ENCODE measurements at regions not wholly inside any gene's neighbourhood (a gene's known extent, or its start where the extent isn't known, plus 50 kb on each side); places are given as distances from the start of the nearest gene placed in this dataset.
"Not testable (repeated sequence)": the region's sequence is repeated elsewhere in the genome, so short reads cannot be mapped to it uniquely, and the experiment has no call there.

DNA sequence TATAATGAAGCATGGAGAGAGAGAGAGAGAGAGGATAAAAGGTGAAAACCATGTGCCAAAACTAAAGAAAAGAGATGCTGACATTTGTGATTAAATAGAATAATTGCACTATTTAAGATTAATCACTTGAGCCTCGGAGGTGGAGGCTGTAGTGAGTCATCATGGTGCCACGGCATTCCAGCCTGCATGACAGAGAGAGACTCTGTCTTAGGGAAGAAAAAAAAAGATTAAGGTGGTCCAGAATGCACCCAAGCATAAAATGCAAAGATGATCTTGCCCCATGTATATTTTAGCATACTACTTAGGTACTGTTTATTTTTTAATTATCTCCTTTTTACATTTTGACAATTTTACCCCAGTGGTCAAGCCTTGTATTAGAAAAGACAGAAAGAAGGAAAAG is 742.5 kb downstream of the SPATA31A1 start:
- peak; percentile 56 for DNase-seq

DNA sequence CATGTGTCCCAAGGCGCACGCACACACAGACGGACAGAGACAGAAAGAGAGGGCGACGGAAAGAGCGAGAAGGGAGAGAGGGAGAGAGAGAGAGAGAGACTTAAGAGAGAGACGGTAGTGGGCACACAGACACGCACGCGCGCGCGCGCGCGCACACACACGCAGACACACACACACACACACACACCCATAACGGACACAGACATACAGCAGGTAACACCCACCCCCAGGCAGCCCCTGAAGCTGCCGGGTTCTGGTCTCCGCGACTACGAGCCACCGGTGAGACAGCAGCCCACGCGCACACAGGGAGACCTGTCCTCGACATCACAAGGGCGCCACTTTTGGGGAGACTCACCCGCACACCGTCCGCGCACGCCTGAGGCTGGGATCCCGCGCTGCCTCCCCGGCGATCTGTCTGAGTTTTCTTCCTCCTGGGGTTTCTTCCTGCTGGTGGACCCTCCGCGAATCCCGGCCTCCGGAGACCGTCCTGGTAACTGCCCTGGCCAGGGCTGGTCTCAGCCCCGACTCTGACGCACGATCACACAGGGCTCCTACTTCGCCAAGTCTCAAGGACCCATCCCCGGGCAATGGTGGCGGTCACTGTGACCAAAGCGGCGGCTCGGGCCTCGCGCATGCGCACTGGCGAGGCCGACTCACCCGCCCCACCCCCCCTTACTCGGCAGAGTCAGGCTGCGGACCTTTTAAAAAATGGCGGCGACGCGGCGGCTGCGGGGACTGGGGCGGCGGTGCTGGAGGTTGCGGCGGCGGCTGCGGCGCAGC is 750.7 kb downstream of the SPATA31A1 start:
- DNase-seq: peak; percentile 11

DNA sequence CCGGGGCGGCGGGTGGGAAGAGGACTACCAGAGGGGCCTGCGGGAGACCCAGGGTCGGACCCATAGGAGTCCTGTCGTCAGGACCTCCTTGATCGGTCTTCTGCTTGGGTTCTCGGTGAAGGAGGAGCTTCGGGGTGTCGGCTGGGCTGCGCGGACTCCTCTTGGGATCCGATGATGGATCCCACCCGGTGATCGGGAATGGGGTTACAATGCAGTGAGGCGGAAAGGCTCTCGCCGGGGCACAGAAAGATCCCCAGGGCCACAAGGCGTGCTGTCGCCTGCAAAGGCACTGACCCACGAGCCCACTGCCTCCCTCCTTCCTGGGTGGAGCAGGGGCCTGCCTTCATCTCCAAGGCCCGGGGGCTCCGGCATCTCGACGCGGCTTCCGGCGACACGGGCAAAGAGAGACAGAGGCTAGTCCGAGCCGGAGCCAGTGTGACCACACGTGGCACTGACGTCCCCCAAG is 751.3 kb downstream of the SPATA31A1 start:
- not testable (repeated sequence) for DNase-seq

DNA sequence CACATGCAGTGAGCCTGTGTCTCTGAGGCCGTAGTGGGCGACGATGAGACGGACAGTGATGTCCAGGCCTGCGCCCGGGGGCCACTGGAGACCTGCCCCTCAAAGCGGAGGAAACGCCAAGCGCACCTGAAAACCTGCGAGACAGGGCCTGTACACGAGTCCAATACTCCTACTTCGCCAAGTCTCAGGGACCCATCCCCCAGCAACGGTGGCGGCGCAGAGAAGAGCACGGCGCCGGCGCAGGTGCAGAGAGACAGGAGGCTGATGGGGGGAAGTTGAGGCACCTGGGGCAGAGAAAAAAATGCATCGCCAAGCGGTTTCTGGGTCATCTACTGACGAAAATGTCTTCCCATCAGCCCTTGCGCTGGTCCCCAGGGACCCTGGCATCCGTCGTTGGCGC is 751.8 kb downstream of the SPATA31A1 start:
- not testable (repeated sequence) for DNase-seq

DNA sequence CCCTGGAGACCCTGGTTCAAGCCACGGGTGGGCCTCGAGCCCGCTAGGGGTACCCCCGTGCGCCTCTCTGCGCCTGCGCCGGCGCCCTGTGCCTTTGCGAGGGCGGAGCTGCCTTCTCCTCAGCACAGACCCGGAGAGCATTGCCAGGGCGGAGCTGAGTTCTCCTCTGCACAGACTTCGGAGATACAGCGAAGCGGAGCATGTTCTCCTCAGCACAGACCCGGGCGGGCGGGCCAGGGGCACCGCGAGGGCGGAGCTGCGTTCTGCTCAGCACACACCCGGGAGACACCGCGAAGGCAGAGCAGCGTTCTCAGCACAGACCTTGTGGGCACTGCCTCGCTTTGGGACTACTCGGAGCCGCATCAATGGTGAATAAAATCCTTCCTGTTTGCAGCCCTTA is 753.0 kb downstream of the SPATA31A1 start:
- not testable (repeated sequence) for DNase-seq

DNA sequence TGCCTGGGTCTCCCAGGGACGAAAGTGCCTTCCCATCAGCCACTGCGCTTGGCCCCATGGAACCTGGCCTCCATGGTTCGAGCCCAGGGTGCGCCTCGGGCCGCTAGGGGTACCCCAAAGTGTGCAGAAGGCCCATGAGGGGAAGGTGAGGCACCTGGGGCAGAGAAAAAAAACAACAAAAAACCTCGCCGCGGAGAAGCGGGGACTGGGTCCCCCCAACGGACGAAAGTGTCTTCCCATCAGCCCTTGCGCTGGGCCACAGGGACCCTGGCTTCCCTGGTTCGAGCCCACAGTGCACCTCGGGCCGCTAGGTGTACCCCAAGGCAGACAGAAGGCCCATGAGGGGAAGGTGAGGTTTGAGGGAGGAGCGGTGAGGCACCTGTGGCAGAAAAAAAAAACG is 755.3 kb downstream of the SPATA31A1 start:
- not testable (repeated sequence) for DNase-seq

DNA sequence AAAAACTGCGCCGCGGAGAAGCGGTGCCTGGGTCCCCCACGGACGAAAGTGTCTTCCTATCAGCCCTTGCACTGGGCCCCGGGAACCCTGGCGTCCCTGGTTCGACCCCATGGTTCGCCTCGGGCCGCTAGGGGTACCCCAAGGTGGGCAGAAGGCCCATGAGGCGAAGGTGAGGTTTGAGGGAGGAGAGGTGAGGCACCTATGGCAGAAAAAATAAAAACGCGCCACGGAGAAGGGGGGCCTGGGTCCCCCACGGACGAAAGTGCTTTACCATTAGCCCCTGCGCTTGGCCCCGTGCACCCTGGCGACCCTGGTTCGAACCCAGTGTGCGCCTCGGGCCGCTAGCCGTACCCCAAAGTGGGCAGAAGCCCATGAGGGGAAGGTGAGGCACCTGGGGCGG is 756.1 kb downstream of the SPATA31A1 start:
- not testable (repeated sequence) for DNase-seq

DNA sequence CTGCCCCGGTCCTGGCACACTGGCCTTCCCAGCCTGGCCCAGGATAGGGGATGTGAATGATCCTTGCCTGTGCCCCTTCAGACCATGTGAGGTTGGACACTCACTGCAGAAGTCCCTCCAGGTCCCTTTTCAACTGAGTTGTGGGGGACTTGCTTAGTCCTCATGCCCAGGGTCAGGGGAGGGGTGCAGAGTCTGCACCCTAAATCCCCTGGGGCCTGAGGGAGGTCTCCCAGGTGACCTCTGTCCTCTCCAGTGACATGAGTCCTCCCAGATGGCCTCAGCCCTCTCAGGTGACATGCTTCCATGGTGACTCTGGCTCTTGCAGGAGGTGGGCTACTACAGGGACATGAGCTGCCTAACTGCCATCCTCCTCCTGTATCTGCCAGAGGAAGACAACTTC is 775.1 kb downstream of the SPATA31A1 start:
- DNase-seq: not testable (repeated sequence)

DNA sequence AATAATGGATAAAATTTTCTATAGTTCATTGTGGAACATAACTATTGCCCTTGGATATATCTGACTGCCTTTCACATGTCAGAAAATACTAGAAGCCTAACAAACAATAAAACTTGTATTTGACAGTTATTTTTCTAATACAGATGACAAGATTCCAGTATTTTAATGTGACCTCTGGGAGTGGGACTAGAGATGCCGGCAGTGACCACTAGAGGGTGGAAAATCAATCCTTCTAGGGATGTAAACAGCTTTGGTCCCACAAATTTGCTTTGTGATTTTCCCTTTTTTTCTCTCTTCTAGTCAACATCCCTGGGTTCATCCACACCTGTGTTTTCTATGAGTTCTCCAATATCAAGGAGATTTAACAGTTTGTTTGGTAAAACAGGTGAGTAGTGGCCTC is 813.7 kb downstream of the SPATA31A1 start:
- DNase-seq: not testable (repeated sequence)

DNA sequence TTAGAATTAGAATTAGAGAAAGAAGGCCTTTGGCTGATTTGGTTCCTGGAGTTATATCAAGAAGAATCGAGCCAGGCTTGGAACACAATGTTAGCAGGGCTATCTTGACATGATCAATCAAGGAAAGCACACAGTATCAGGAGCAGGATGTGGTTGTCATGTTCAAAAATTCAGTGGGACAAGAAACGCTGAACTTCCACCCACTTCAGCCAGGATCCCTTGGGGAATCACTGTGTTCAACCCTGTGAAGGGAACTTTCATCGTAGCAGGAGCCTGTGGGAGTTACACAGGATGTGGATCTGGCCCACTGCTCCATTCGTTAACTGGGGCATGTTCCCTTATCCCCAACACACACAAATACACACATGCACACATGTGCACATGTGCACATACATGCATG is 817.8 kb downstream of the SPATA31A1 start:
- DNase-seq: not testable (repeated sequence)

DNA sequence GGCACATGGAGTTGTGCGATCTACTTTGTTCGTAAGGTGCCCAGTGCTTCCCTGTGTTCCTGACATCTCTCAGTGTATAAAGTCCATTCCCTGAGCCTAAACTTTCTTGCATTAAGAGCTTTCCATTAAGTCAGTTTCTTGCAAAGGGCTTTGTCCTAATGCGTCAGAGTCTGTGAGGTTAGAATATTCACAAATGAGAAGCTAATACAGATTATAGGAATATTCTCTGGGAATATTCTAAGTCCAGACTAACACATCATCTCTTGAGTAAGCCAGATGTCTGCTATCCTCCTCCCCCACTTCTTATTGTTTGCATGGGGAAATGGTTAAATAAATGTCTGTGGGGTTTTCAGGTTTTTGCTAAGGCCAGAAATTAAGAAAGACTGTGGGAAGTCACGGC is 818.6 kb downstream of the SPATA31A1 start:
- DNase-seq: not testable (repeated sequence)

DNA sequence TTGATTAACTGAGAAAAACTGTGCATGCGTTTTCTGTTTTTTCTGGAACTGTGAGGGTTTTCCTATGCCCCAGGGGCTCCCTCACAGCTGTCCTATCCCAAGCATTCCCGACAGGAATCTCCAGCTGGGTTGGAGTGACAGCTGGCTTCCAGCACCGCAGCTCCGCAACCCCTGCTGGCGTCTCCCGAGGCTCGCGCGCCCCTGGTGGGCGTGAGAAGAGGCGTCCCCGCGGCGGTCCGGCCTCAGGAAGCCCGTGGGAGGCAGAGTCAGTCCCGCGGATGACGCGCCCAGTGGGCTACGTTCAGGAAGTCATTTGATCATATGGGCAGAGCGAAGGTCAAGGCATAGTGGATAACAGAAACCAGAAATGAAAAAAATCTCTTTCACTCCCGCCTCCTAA is 821.9 kb downstream of the SPATA31A1 start:
- peak; percentile 1 for DNase-seq

DNA sequence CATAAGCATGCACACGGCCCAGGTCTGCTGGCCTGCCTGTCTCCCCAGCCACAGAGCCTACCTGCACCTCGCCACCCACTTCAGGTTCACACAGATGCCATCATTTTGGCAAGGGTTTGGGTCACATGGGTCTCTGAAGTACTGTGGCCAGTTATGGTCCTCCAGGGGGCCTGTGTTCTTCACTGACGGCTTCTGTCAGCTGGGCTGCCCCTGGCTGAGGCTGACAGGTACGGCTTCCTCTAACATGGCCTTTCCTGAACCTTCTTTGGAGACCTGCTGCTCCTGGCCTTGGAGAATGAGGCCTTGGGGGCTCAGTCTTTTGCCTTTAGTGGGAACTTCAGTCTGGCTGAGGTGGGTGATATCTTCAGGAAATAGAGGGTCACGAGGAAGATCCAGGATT is 835.9 kb downstream of the SPATA31A1 start:
- DNase-seq: not testable (repeated sequence)

DNA sequence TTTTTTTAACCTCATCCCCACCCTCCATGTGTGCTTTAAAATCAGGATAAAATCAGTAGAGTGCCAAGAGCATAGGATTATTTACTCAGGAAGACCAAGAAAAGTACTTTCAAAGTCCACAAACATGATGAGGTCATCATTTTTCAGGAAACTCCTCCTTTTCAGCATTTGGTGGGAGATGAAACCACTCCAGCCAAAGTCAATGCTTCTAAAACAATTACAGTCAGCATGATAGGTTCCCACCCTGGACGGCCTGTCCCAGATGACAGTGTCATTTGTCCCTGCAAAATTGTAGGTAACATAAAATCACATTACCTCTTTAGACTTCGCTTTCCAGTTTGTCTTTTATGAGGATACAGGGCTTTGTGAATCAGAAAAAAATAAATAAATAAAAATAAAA is 836.7 kb downstream of the SPATA31A1 start:
- not testable (repeated sequence) for DNase-seq

DNA sequence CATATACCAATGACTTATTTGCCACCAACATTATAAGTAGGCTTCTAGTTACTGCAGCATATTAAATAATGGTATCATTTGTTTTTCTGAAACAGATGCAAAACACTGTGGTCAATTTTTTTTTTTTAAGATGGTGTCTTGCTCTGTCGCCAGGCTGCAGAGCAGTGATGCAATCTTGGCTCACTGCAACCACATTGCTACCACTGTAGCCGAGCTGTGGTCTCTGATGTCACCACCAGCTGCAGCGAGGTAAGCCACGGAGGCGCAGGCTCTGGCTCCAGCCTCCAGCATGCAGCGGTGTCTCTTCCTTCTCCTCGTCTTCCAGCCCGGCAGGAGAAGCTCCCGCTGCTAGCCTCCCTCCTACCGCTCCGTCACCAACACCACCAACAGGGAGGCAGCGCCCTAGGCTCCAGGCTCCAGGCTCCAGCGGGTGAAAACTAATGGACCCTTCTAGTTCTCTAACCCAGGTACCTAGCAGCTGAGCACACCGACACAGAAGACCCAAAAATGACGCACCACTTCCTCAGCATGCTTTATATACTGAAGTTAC is 840.8 kb downstream of the SPATA31A1 start:
- DNase-seq: not testable (repeated sequence)

DNA sequence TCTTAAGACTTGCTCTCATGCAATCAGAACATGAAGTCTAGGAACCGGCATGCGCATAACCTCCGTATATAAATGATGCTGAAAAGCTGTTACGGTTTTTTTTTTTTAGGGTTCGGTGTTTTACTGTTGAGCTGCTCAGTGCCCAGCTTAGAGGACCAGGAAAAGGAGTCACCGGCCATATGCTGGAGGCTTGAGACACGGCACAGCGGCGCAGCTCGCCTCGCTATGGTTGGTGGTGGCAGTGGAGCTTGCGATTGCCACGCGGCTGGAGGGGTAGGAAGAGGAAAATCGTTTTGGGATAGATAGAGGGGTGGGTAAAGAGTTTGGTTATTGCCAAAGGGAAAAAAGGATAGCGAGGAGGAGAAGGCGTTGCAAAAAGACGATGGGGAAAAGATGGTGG is 841.3 kb downstream of the SPATA31A1 start:
- not testable (repeated sequence) for DNase-seq

DNA sequence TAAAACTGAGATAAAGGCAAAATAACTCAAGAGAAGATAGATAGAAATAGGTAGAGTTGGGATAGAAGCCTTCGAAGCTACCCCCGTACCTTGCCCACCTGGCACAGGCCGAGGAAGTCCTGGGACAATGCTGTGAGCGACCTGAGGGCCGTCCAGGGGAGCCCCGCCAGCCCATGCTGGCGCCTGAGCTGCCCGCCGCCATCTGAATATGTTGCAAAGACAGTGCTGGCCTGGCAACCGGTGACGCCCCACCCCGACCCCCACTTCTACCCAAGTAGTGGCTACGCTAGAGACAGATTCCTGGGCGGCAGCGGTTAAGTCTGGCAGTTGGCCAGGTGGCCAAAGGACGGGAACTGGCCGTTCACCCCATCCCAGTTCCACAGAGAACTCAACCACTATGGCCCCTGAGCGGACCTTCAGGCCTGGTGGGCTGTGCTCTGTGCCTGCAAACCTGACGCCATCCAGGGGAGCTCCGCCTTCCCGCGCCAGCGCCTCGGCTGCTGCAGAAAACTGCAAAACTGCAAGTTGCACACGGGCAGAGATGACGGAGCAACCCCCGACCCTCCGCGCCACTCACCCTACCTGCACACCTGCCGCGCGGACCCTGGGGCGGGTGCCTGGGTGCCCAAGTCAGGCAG is 866.2 kb downstream of the SPATA31A1 start:
- not testable (repeated sequence) for DNase-seq

DNA sequence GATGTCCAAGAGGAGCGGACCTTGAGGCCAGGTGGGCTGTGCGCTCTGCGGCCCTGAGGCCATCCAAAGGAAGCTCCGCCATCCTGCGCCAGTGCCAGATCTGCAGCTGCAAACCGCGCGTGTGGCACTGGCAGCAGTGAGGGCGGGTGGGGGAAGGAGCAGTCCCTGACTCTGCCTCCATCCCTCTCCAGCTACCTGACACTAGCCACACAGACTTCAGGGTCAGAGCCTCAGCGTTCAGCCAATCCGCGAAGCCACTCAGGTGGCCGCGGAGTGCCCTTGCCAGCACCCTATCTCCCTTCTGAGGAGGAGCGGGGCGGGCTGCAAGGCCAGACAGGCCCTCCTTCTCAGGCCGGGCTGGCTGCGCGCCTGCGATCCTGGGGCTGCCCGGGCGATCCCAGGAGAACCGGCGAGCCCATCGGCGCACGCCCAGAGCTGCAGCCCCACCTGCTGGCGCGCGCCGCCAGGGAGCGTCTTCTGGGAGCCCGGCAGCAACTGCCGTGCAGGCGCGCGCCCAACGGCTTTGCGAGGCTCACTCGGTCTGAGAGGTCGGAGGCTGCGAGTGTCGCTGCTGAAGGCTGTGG is 867.2 kb downstream of the SPATA31A1 start:
- not testable (repeated sequence) for DNase-seq

DNA sequence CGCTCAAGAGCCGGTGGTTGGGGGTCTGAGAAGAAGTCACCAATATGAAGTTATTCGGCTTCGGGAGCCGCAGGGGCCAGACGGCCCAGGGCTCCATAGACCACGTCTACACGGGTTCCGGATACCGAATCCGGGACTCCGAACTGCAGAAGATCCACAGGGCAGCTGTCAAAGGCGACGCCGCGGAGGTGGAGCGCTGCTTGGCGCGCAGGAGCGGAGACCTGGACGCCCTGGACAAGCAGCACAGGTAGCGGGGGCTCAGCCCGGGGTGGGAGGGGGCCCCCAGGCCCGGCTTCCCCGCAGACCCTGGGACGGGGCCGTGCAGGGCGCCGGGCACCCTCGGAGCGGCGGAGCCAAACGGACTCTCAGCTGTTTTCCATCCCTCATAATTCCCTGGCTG is 867.9 kb downstream of the SPATA31A1 start:
- DNase-seq: not testable (repeated sequence)
